ENCODE measurements at regions not wholly inside any gene's neighbourhood (a gene's known extent, or its start where the extent isn't known, plus 50 kb on each side); places are given as distances from the start of the nearest gene placed in this dataset.

DNA sequence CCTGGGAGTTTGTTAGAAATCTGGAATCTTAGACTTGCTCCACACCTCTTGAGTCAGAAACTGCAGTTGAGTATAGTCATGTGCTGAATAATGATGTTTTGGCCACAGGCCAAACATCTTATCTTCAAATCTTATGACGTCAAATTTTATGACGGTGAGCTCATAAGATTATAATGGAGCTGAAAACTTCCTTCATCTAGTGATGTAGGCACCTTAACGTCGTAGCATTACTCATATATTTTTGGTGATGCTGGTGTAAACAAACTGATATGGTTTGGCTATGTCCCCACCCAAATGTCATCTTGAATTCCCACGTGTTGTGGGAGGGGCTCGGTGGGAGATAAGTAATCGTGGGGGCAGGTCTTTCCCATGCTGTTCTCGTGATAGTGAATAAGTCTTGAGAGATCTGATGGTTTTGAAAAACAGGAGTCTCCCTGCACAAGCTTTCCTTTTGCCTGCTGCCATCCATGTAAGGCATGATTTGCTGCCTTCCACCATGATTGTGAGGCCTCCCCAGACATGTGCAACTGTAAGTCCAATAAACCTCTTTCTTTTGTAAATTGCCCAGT is 268.0 kb upstream of the PROK2 start:
- TF ChIP-seq, protein P1, sequence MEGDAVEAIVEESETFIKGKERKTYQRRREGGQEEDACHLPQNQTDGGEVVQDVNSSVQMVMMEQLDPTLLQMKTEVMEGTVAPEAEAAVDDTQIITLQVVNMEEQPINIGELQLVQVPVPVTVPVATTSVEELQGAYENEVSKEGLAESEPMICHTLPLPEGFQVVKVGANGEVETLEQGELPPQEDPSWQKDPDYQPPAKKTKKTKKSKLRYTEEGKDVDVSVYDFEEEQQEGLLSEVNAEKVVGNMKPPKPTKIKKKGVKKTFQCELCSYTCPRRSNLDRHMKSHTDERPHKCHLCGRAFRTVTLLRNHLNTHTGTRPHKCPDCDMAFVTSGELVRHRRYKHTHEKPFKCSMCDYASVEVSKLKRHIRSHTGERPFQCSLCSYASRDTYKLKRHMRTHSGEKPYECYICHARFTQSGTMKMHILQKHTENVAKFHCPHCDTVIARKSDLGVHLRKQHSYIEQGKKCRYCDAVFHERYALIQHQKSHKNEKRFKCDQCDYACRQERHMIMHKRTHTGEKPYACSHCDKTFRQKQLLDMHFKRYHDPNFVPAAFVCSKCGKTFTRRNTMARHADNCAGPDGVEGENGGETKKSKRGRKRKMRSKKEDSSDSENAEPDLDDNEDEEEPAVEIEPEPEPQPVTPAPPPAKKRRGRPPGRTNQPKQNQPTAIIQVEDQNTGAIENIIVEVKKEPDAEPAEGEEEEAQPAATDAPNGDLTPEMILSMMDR (IDR thresholded peaks at IDR 0.05), result no peak
- TF ChIP-seq EZH2 (IDR thresholded peaks at IDR 0.05) (no peak), EZH2phosphoT487 (IDR thresholded peaks at IDR 0.05) (no peak)
